GM13977 (cell line): ENCODE measurements at regions not wholly inside any gene's neighbourhood (a gene's known extent, or its start where the extent isn't known, plus 50 kb on each side); places are given as distances from the start of the nearest gene placed in this dataset.
"Not testable (repeated sequence)": the region's sequence is repeated elsewhere in the genome, so short reads cannot be mapped to it uniquely, and the experiment has no call there.

Experiments
- DNase-seq: peaks from one replicate; pipeline ENCODE4 v3.0.0; 2012; ENCODE audit warnings: low spot score
- in situ Hi-C: fragments of 300-500 bp; cut with MboI; formaldehyde crosslinking; loops from one replicate; pipeline ENCODE4 v1.12.0; 2022; ENCODE audit warnings: low sequenced_read_pairs, low pct_unique_long_range_greater_than_20kb, mixed read lengths, inconsistent platforms; ENCODE audit not compliant: unreplicated experiment
- TF ChIP-seq, protein P1 (sequence below): IDR thresholded peaks from 2 replicates; pipeline ENCODE4 v1.5.1; 2012; ENCODE audit warnings: mild to moderate bottlenecking, control low read depth; ENCODE audit not compliant: insufficient read depth; ENCODE audit errors: extremely low read depth, missing control alignments

DNA sequence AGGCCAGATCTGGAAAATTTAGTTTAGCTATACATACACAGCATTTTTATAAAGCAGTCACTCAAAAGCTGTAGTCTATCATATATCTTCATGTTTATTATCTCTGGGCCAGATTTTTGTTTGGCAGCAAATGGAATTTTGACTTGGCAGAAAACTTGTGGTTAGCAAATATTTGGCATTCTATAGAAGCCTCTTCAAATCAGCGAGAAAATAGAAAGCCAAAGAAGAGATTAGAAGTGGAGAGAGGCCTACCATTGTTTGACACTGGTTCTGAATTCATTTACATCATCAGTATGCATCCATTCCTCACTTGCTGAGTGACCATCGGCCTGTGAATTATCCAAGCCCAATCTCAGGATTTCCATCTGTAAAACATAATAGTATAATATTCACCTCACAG lies 1077.6 kb downstream of the GALC start:
- in situ Hi-C loops = no loop called here
- TF ChIP-seq, protein P1, sequence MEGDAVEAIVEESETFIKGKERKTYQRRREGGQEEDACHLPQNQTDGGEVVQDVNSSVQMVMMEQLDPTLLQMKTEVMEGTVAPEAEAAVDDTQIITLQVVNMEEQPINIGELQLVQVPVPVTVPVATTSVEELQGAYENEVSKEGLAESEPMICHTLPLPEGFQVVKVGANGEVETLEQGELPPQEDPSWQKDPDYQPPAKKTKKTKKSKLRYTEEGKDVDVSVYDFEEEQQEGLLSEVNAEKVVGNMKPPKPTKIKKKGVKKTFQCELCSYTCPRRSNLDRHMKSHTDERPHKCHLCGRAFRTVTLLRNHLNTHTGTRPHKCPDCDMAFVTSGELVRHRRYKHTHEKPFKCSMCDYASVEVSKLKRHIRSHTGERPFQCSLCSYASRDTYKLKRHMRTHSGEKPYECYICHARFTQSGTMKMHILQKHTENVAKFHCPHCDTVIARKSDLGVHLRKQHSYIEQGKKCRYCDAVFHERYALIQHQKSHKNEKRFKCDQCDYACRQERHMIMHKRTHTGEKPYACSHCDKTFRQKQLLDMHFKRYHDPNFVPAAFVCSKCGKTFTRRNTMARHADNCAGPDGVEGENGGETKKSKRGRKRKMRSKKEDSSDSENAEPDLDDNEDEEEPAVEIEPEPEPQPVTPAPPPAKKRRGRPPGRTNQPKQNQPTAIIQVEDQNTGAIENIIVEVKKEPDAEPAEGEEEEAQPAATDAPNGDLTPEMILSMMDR = no peak

DNA sequence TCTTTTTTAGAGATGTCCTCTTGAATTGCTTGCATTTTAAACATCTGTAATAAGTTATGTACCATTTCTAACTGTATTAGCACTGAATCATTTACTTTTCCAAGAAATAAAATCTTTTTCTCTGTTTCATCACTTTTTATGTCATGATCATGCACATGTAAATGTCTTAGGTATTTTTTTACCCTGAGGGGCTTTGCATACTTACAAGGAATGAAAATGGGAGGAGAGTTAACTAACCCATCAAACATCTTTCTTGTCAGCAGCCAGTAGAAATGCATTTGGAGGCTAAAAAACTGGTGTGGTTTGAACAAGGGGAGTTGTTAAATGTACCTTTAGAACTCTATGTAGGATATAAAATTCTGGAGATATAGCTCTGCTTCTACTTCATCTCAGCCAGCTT lies 1080.3 kb downstream of the GALC start:
- in situ Hi-C loops = no loop called here
- DNase-seq = no peak
- TF ChIP-seq, protein P1 = no peak

More for the DNA sequence above, 1077.6 kb downstream of the GALC start:
- DNase-seq = no peak

DNA sequence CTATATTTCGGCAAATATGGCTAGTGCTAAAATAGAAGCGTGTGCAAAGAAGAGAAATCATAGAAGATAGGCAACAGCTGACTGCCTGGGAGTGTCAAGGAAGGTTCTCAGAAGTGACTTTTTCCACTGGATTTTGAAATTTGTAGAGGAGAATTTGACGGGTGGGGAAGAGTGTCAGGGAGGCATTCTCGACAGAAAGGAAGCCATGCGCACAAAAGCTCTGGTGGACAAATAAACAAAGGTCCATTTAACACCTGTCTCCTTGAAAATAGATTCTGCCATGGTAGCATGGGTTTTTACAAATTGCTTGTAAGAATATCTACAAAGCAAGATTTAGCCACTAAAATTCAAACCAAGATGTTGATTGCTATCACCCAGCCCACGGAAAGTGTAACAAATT lies 1081.5 kb downstream of the GALC start:
- TF ChIP-seq, protein P1 = no peak
- in situ Hi-C loops = no loop called here
- no peak for DNase-seq

DNA sequence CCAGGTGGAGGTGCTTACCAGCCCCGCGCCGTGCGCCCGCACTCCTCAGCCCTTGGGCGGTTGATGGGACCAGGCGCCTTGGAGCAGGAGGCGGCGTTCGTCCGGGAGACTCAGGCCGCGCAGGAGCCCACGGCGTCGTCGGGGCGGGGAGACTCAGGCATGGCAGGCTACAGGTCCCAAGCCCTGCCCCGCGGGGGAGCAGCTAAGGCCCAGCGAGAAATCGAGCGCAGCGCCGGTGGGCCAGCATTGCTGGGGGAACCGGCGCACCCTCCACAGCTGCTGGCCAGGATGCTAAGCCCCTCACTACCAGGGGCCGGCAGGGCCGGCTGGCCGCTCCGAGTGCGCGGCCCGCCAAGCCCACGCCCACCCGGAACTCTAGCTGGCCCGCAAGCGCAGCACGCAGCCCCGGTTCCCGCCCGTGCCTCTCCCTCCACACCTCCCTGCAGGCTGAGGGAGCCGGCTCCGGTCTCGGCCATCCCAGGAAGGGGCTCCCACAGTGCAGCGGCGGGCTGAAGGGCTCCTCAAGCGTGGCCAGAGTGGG lies 1087.5 kb downstream of the GALC start:
- DNase-seq, in situ Hi-C loops: not testable (repeated sequence)

DNA sequence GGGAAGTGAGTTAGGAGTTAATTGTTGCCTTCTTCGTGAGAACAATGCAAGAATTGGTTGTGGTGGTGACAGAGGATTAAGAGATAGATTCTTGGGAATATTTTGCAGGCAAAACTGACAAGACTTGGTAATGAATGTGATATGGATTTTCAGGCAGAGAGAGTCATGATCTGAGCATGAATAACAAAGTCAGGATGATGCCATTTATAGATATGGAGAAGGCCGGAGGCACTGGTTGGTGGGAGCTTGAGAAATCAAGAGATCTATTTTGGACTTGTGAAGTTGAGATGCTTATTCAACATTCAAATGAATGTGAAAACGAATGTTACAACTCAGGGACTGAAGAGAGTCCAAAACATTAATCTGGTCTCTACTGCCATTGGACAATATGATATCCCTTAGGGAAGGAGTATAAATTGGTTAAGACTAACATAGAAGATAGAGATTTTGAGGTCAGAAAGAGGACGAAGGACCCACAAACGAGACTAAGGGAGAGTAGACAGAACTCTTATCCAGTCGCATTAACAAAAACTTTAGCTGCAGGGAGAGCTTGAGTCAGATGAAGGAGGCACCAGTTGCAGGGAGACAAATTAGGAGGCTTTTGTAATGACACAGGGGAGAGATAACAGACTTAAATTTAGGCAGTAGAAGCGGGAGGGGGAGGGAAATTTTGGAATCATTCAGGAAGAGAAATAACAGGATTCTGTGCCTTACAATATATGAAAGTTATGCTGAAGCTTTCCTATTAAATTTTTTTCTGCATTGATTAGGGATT lies 1090.6 kb downstream of the GALC start:
- TF ChIP-seq, protein P1 = no peak
- in situ Hi-C loops = no loop called here
- no peak for DNase-seq

DNA sequence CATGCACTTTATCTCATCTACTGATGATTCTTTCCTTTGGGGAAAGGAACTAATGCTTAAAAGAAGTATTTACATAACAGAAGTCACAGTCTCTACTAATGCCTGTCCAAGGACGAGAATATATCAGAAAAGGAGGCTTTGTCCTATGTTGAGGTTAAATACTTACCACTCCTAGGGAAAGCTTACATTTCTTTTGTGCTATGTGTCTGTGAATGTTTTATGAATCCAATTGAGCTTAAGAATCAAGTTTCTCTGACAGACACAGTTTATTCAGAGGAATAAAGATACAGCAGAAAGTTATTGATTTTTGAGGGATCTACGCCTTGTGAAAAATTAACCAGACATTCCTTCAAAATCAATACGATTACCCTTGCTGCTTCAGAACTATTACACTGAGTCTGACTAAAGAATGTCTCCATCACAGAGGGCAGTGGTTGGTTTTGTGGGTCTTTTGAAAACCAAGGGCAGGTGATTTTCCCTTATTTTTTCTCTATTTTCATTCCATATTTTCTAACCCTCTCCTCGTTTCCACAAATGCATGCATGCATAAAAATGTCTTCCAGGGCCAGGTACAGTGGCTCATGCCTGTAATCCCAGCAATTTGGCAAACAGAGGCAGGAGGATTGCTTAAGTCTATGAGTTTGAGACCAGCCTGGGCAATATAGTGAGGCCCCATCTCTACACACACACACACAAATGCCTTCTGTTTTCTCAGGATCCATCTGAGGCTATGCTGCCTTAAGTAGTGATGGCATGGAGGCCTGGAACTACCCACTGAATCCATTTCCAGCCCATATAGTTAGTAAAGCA lies 1095.1 kb downstream of the GALC start:
- DNase-seq = no peak
- in situ Hi-C loops = no loop called here
- TF ChIP-seq, protein P1 = no peak

DNA sequence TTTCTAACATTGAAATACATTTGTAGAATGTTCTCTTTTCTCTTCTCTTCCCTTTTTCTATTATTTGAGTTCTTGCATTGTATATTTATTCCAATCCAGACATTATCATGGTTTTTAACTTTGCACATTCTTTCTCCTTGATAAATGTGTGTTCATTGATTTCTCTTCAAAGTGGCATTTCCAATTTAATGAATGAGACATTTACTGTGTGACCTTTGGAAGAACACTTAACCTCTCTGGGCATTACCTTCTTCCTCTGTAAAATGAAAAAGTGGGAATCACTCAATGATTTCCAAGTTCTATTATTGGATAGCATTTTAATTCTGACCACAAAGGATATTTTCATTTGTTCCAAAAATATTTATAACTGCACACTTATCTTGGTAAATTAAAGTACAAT lies 1095.8 kb downstream of the GALC start:
- DNase-seq = no peak
- in situ Hi-C loops = no loop called here
- TF ChIP-seq, protein P1 = no peak
